Transverse colon (tissue), 4 donors: ENCODE measurements at regions not wholly inside any gene's neighbourhood (a gene's known extent, or its start where the extent isn't known, plus 50 kb on each side); places are given as distances from the start of the nearest gene placed in this dataset.

Experiments
- DNase-seq: peaks from one replicate; pipeline ENCODE4 v3.0.0-alpha.2; 2019
- H3K27ac ChIP-seq, 4 donors: fragments of 200-600 bp; sonication (generic); 2 replicates each; pipeline ENCODE4 v1.5.1; 2016 to 2018; ENCODE audit warnings: inconsistent platforms in 4 of 4
- H3K27me3 ChIP-seq: fragments of 200-600 bp; sonication (generic); 2 replicates; pipeline ENCODE4 v1.5.1; 2017; ENCODE audit warnings: inconsistent platforms
- H3K36me3 ChIP-seq, 4 donors: fragments of 200-600 bp; sonication (generic); 2 replicates each; pipeline ENCODE4 v1.5.1; 2017 to 2019; ENCODE audit warnings: inconsistent platforms in 4 of 4
- H3K4me1 ChIP-seq, 4 donors: fragments of 200-600 bp; sonication (generic); 2 replicates each; pipeline ENCODE4 v1.5.1; 2017 to 2020; ENCODE audit warnings: inconsistent platforms in 4 of 4
- H3K4me3 ChIP-seq, 4 donors: fragments of 200-600 bp; sonication (generic); 1 replicate in 1 of 4; 2 replicates in 3 of 4; pipeline versions ENCODE4 v1.5.1 to v1.6.1; 2017 to 2019; ENCODE audit warnings: inconsistent platforms in 4 of 4
- H3K9me3 ChIP-seq, 2 donors: fragments of 200-600 bp; sonication (generic); 2 replicates each; pipeline ENCODE4 v1.5.1; 2017 to 2019; ENCODE audit warnings: inconsistent platforms in 2 of 2
- EP300 ChIP-seq: sonication (generic); formaldehyde crosslinking; IDR thresholded peaks from one replicate; pipeline ENCODE4 v1.6.1; 2017; ENCODE audit warnings: antibody characterized with exemption, low read depth
- POLR2A ChIP-seq: fragments of 450-650 bp; IDR thresholded peaks from one replicate; pipeline ENCODE4 v1.6.1; 2016; ENCODE audit warnings: antibody characterized with exemption, mild to moderate bottlenecking, moderate library complexity
- POLR2AphosphoS5 ChIP-seq, 3 donors: sonication (generic); formaldehyde crosslinking; IDR thresholded peaks; one replicate each; pipeline ENCODE4 v1.6.1; 2016; ENCODE audit warnings: antibody characterized with exemption in 3 of 3
- WGBS, 2 donors: methylation state at CpG; one replicate each; pipeline ENCODE4 v1.1.5; 2018; ENCODE audit warnings: low coverage in 1 of 2; 5-methylcytosine and 5-hydroxymethylcytosine counted together
- in situ Hi-C, 4 donors: fragments of 200-750 bp; cut with MboI; loops; one replicate each; pipeline versions ENCODE4 v1.15.0 to v1.15.1; 2017; ENCODE audit warnings: low sequenced_read_pairs in 3 of 4, low pct_ligation_motif_present in 1 of 4, low pct_unique_long_range_greater_than_20kb in 1 of 4
- intact Hi-C: fragments of 100-400 bp; cut with DNase I; formaldehyde crosslinking; loops from one replicate; pipeline ENCODE4 v1.15.1; 2023; ENCODE audit warnings: low total_unique reads
- TF ChIP-seq, protein P1 (sequence below), 5 experiments: fragments of 200-600 bp in 3 of 5; fragments of 450-650 bp in 2 of 5; sonication (generic) in 3 of 5; IDR thresholded peaks; 1 replicate in 2 of 5; 2 replicates in 3 of 5; pipeline ENCODE4 v1.5.1; 2016 to 2017; ENCODE audit warnings: antibody characterized with exemption in 5 of 5, inconsistent platforms in 3 of 5, mild to moderate bottlenecking in 2 of 5, moderate library complexity in 1 of 5

DNA sequence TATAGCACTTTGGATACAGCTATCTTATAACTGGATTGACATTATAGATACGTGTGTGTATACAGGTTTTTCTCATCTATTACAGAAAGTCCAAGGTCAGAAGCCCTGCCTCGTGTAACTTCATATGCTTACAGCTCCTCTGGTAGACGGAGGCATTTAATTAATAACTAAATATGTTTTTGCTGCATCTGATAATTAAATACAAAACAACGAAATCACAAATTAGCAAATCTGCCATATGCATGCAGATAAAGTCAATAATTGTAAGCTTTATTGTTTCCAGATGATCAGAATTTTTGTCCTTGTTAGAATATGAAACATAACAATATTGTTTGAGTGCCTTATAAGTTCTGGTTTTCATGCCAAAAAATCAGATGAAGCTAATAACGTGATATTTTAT is 717.7 kb downstream of the LIG4 start:
- intact Hi-C loops: no loop called here
- Histone ChIP-seq H3K27ac (no peak overlapping the region), H3K9me3 (no peaks in the 10 kb centered on the region), H3K4me3 (no peak overlapping the region), H3K36me3 (no peaks in the 10 kb centered on the region), H3K27me3 (no peaks in the 10 kb centered on the region), H3K4me1 (no peaks in the 10 kb centered on the region)
- in situ Hi-C loops: no loop called here
- TF ChIP-seq EP300: no peak
- TF ChIP-seq POLR2A: no peak
- no peak for TF ChIP-seq POLR2AphosphoS5 (IDR thresholded peaks at IDR 0.05)
- no peak for DNase-seq
- WGBS, 2 donors: 43 to 55% methylated on average over 5 of the region's 5 CpGs

DNA sequence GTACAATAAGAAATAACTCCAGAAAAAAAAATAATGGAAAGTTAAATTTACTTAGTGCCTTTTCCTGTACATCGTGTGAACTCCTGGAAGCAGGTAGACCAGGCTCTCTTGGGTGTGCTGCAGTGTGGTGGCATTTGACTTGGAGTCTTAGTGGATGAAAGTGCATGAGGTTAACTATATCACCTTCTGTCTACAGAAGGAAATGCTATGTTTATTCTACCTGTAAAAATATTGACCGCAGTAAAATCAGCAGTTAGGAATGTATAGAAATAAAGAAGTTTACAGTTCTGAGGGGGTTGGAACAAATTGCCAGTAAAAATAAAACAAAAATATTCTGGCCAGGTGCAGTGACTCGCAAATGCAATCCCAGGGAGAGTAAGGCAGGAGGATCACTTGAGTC is 722.1 kb downstream of the LIG4 start:
- no peak for DNase-seq
- no peak overlapping the region for H3K4me3 ChIP-seq
- H3K27me3 ChIP-seq: no peaks in the 10 kb centered on the region
- H3K36me3 ChIP-seq: no peaks in the 10 kb centered on the region
- no peak overlapping the region for H3K27ac ChIP-seq
- H3K4me1 ChIP-seq: no peaks in the 10 kb centered on the region
- WGBS, 2 donors: 27 to 52% methylated on average over 3 of the region's 3 CpGs
- TF ChIP-seq, protein P1, sequence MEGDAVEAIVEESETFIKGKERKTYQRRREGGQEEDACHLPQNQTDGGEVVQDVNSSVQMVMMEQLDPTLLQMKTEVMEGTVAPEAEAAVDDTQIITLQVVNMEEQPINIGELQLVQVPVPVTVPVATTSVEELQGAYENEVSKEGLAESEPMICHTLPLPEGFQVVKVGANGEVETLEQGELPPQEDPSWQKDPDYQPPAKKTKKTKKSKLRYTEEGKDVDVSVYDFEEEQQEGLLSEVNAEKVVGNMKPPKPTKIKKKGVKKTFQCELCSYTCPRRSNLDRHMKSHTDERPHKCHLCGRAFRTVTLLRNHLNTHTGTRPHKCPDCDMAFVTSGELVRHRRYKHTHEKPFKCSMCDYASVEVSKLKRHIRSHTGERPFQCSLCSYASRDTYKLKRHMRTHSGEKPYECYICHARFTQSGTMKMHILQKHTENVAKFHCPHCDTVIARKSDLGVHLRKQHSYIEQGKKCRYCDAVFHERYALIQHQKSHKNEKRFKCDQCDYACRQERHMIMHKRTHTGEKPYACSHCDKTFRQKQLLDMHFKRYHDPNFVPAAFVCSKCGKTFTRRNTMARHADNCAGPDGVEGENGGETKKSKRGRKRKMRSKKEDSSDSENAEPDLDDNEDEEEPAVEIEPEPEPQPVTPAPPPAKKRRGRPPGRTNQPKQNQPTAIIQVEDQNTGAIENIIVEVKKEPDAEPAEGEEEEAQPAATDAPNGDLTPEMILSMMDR (IDR thresholded peaks at IDR 0.05): no peak
- no peak for TF ChIP-seq POLR2A
- TF ChIP-seq POLR2AphosphoS5 (IDR thresholded peaks at IDR 0.05): no peak
- no peak for TF ChIP-seq EP300
- H3K9me3 ChIP-seq: peaks cover 4 to 9% of the 10 kb centered on the region in 2 donors
- in situ Hi-C loops (no loop called here), intact Hi-C loops (no loop called here)

DNA sequence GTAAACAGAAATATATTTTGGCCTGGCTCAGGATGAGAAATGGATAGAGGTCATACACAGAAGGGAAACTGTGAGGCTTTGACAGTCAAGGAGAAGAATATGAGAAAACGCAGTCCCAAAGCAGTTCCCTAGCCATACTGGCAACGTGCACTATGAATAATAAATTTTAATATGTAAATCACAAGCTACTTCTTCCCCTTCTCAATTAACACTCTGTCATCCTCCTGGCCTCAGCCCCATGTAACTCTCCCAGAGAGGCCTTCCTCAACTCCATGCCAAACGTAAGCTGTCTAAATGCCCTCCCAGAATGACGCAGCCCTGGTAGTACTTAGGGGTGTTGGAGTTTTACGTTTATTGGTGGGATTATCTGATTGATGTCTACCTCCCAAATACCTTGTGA is 732.6 kb downstream of the LIG4 start:
- no peak overlapping the region for H3K27ac ChIP-seq
- in situ Hi-C loops (no loop called here), intact Hi-C loops (no loop called here)
- H3K4me1 ChIP-seq: no peaks in the 10 kb centered on the region
- no peak for DNase-seq
- no peaks in the 10 kb centered on the region for H3K27me3 ChIP-seq
- WGBS, 2 donors: 62 to 70% methylated on average over 5 of the region's 5 CpGs
- no peak overlapping the region for H3K4me3 ChIP-seq
- H3K9me3 ChIP-seq: no peaks in the 10 kb centered on the region
- TF ChIP-seq POLR2AphosphoS5 (IDR thresholded peaks at IDR 0.05): no peak
- TF ChIP-seq, protein P1 (IDR thresholded peaks at IDR 0.05): no peak
- no peak for TF ChIP-seq POLR2A
- no peak for TF ChIP-seq EP300
- H3K36me3 ChIP-seq: no peaks in the 10 kb centered on the region

DNA sequence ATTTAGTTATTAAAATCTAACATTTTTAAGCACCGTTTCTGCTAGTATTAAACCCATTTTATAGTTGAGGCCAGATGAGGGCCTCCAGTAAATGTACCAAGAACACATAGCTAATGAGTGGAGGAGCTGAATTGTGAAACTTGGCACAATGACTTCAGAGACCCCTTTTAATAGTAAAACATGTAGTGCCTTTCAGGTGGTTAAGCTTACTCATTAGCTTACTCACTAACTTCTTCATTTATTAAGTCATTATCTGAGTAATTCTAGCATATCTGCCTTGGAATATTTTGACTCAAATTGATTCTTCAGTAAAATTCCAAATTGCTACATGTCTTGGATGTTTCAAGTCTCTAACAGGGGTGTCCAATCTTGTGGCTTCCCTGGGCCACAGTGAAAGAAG is 735.2 kb downstream of the LIG4 start:
- no peak for DNase-seq
- Histone ChIP-seq H3K36me3 (no peaks in the 10 kb centered on the region), H3K9me3 (no peaks in the 10 kb centered on the region), H3K27ac (no peak overlapping the region), H3K4me3 (no peak overlapping the region), H3K27me3 (no peaks in the 10 kb centered on the region), H3K4me1 (no peaks in the 10 kb centered on the region)
- intact Hi-C loops (no loop called here), in situ Hi-C loops (no loop called here)
- TF ChIP-seq, protein P1 (IDR thresholded peaks at IDR 0.05): no peak
- TF ChIP-seq POLR2A (no peak), POLR2AphosphoS5 (IDR thresholded peaks at IDR 0.05) (no peak), EP300 (no peak)
- 74 to 100% methylated on average over 1 of the region's 1 CpG for WGBS, 2 donors

DNA sequence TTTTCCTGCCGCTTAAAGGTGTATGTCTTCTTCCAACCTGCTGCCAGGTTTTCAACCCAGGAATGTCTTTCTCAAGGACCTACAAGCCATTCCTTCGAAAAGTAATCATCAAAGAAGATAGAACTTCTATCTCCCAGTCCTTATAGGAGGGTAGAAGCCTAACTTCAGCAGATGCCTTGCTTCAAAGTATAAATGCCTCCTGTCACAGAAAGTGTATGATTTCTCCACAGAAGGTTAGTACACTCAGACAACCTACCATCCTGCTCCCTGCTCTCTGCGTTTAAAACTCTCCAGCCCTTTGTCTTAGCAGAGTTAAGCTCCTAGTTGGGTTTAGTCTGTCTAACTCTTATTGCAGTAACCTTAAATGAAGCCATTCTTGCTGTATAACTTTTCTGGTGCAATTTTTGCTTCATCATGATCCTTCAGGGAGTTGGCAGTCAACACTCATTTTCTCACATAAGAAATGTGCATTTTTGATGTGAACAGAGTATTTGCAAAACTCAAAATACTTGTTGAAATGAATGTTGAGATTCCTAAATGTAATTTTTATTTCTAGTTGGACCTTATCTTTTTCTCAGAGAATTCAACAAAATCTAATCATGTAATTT is 737.5 kb downstream of the LIG4 start:
- WGBS, 2 donors: 44 to 59% methylated on average over 3 of the region's 3 CpGs
- Histone ChIP-seq H3K36me3 (no peaks in the 10 kb centered on the region), H3K4me3 (no peak overlapping the region), H3K9me3 (no peaks in the 10 kb centered on the region), H3K4me1 (no peaks in the 10 kb centered on the region), H3K27ac (no peak overlapping the region), H3K27me3 (no peaks in the 10 kb centered on the region)
- DNase-seq: no peak
- TF ChIP-seq POLR2AphosphoS5 (IDR thresholded peaks at IDR 0.05) (no peak), POLR2A (no peak), EP300 (no peak)
- TF ChIP-seq, protein P1 (IDR thresholded peaks at IDR 0.05): no peak
- intact Hi-C loops (no loop called here), in situ Hi-C loops (no loop called here)
